CD14-positive monocyte (primary cell): ENCODE measurements at regions not wholly inside any gene's neighbourhood (a gene's known extent, or its start where the extent isn't known, plus 50 kb on each side); places are given as distances from the start of the nearest gene placed in this dataset.

ENCODE experiments used
- DNase-seq, 3 donors: peaks; one replicate each; pipeline ENCODE4 v3.0.0-alpha.2; 2011 to 2022
- H2AFZ ChIP-seq: 2 replicates; pipeline ENCODE4 v1.6.0; 2012; ENCODE audit warnings: mild to moderate bottlenecking, low read depth, low read length, inconsistent platforms; ENCODE audit not compliant: insufficient read depth, poor library complexity, severe bottlenecking
- H3K27ac ChIP-seq, 2 donors: 1 replicate in 1 of 2; 2 replicates in 1 of 2; pipeline ENCODE4 v1.5.1; 2012 to 2013; ENCODE audit warnings: low read length in 2 of 2, control low read depth in 1 of 2, inconsistent platforms in 1 of 2, low read depth in 1 of 2, mild to moderate bottlenecking in 1 of 2
- H3K27me3 ChIP-seq, 2 donors: one replicate each; pipeline versions ENCODE4 v1.6.0 to v1.6.1; 2011 to 2013; ENCODE audit warnings: low read length in 2 of 2; ENCODE audit not compliant: control insufficient read depth in 2 of 2, insufficient read depth in 2 of 2
- H3K36me3 ChIP-seq, 2 donors: replicated peaks in 1 of 2; 1 replicate in 1 of 2; 2 replicates in 1 of 2; pipeline versions ENCODE4 v1.5.1 to v1.6.1; 2012 to 2013; ENCODE audit warnings: low read length in 2 of 2, control low read depth in 1 of 2, inconsistent platforms in 1 of 2, mild to moderate bottlenecking in 1 of 2; ENCODE audit not compliant: insufficient read depth in 2 of 2, control insufficient read depth in 1 of 2
- H3K4me1 ChIP-seq, 2 donors: 1 replicate in 1 of 2; 2 replicates in 1 of 2; pipeline versions ENCODE4 v1.5.1 to v1.6.1; 2012 to 2013; ENCODE audit warnings: low read length in 2 of 2, control low read depth in 1 of 2, inconsistent platforms in 1 of 2, mild to moderate bottlenecking in 1 of 2, moderate library complexity in 1 of 2; ENCODE audit not compliant: insufficient read depth in 2 of 2, control insufficient read depth in 1 of 2
- H3K4me2 ChIP-seq: replicated peaks from 2 replicates; pipeline ENCODE3; 2012; ENCODE audit warnings: low read length, moderate library complexity, mild to moderate bottlenecking; ENCODE audit not compliant: poor library complexity, severe bottlenecking; ENCODE audit errors: extremely low read depth
- H3K4me3 ChIP-seq, 3 experiments: fragments of 200-600 bp in 1 of 3; sonication (generic) in 1 of 3; replicated peaks in 1 of 3; 1 replicate in 2 of 3; 2 replicates in 1 of 3; pipeline ENCODE4 v1.5.1; 2011 to 2013; ENCODE audit warnings: low read length in 3 of 3, mild to moderate bottlenecking in 3 of 3, control low read depth in 2 of 3, low read depth in 2 of 3, inconsistent platforms in 1 of 3, moderate library complexity in 1 of 3
- H3K79me2 ChIP-seq: 2 replicates; pipeline ENCODE4 v1.6.0; 2012; ENCODE audit warnings: mild to moderate bottlenecking, control low read depth, inconsistent platforms, low read length, moderate library complexity; ENCODE audit not compliant: insufficient read depth
- H3K9ac ChIP-seq: 2 replicates; pipeline ENCODE4 v1.6.0; 2017; ENCODE audit warnings: low read length, mild to moderate bottlenecking; ENCODE audit not compliant: insufficient read depth, poor library complexity, severe bottlenecking
- H3K9me3 ChIP-seq, 2 donors: replicated peaks in 1 of 2; 1 replicate in 1 of 2; 2 replicates in 1 of 2; pipeline versions ENCODE4 v1.5.1 to v1.6.1; 2012 to 2013; ENCODE audit warnings: low read length in 2 of 2, control low read depth in 1 of 2; ENCODE audit not compliant: control insufficient read depth in 1 of 2, insufficient read depth in 1 of 2
- H4K20me1 ChIP-seq: 2 replicates; pipeline ENCODE4 v1.6.0; 2012; ENCODE audit warnings: mild to moderate bottlenecking, low read length, control low read depth, moderate library complexity; ENCODE audit not compliant: insufficient read depth
- H3K27ac Mint-ChIP-seq, 7 donors: one replicate each; pipeline ENCODE4 v1.8.0; 2020; ENCODE audit warnings: mild to moderate bottlenecking in 7 of 7, mixed read lengths in 7 of 7, moderate library complexity in 6 of 7, inconsistent platforms in 2 of 7
- H3K27me3 Mint-ChIP-seq, 3 donors: one replicate each; pipeline ENCODE4 v1.8.0; 2021 to 2022; ENCODE audit warnings: low read depth in 3 of 3, mild to moderate bottlenecking in 3 of 3, mixed read lengths in 3 of 3, moderate library complexity in 3 of 3, inconsistent platforms in 1 of 3
- H3K36me3 Mint-ChIP-seq, 2 donors: one replicate each; pipeline ENCODE4 v1.8.0; 2020; ENCODE audit warnings: mixed read lengths in 2 of 2, inconsistent platforms in 1 of 2, mild to moderate bottlenecking in 1 of 2
- H3K4me1 Mint-ChIP-seq: one replicate; pipeline ENCODE4 v1.8.0; 2020; ENCODE audit warnings: mild to moderate bottlenecking, mixed read lengths
- H3K4me3 Mint-ChIP-seq, 2 donors: one replicate each; pipeline ENCODE4 v1.8.0; 2020; ENCODE audit warnings: mild to moderate bottlenecking in 2 of 2, mixed read lengths in 2 of 2, moderate library complexity in 1 of 2
- H3K9me3 Mint-ChIP-seq, 7 donors: one replicate each; pipeline ENCODE4 v1.8.0; 2020 to 2022; ENCODE audit warnings: mixed read lengths in 7 of 7, mild to moderate bottlenecking in 6 of 7, moderate library complexity in 6 of 7, inconsistent platforms in 2 of 7
- CTCF ChIP-seq: fragments of 200-600 bp; IDR thresholded peaks from one replicate; pipeline ENCODE4 v1.8.0; 2022; ENCODE audit warnings: antibody characterized with exemption, mild to moderate bottlenecking
- WGBS: methylation state at CpG from one replicate; pipeline ENCODE4 v1.1.5; 2013; ENCODE audit warnings: missing lambda C conversion rate; ENCODE audit not compliant: insufficient coverage; 5-methylcytosine and 5-hydroxymethylcytosine counted together
- intact Hi-C, 2 donors: fragments of 100-400 bp; cut with micrococcal nuclease; formaldehyde crosslinking; loops; one replicate each; pipeline versions ENCODE4 v1.15.0 to v1.15.1; 2023

GRCh38 chr5:44641820-44642219 lies 166.9 kb upstream of the MRPS30 start:
- Histone ChIP-seq H3K27me3 (no peaks in the 10 kb centered on the region), H3K9me3 (peaks cover 10 to 19% of the 10 kb centered on the region in 2 donors), H3K27ac (no peak overlapping the region), H3K36me3 (no peaks in the 10 kb centered on the region), H3K4me1 (no peaks in the 10 kb centered on the region), H4K20me1 (no peaks in the 10 kb centered on the region), H3K4me3 (no peak overlapping the region), H3K79me2 (no peaks in the 10 kb centered on the region), H3K9ac (no peak overlapping the region), H2AFZ (no peak overlapping the region), H3K4me2 (no peak overlapping the region)
- no peak overlapping the region for H3K4me3 Mint-ChIP-seq
- intact Hi-C loops = no loop called here
- WGBS = 89% methylated on average over 2 of the region's 2 CpGs
- H3K36me3 Mint-ChIP-seq = no peaks in the 10 kb centered on the region
- H3K9me3 Mint-ChIP-seq = peaks cover 0 to 12% (median 2%) of the 10 kb centered on the region in 7 donors
- H3K27ac Mint-ChIP-seq = no peak overlapping the region
- no peak for TF ChIP-seq CTCF
- no peaks in the 10 kb centered on the region for H3K4me1 Mint-ChIP-seq
- no peaks in the 10 kb centered on the region for H3K27me3 Mint-ChIP-seq
- DNase-seq = no peak

- no peaks in the 10 kb centered on the region for H3K4me1 Mint-ChIP-seq
- no peak for DNase-seq
- peak overlapping the region in 1 of 7 donors; percentile 45 for H3K27ac Mint-ChIP-seq
Measured at GRCh38 chr5:44640945-44641456, 167.7 kb upstream of the MRPS30 start.

More at GRCh38 chr5:44640945-44641456, 167.7 kb upstream of the MRPS30 start:
- Mint-ChIP-seq H3K36me3 (no peaks in the 10 kb centered on the region), H3K9me3 (peaks cover 0 to 14% (median 2%) of the 10 kb centered on the region in 7 donors), H3K27me3 (no peaks in the 10 kb centered on the region), H3K4me3 (no peak overlapping the region)
- H3K36me3 ChIP-seq = no peaks in the 10 kb centered on the region
- no peak for TF ChIP-seq CTCF
- intact Hi-C loops = no loop called here
- H3K9me3 ChIP-seq = peaks cover 10 to 25% of the 10 kb centered on the region in 2 donors
- H3K4me3 ChIP-seq = no peak overlapping the region
- H3K27me3 ChIP-seq = no peaks in the 10 kb centered on the region
- H3K27ac ChIP-seq = no peak overlapping the region
- WGBS = 79% methylated on average over 2 of the region's 5 CpGs
- H3K4me1 ChIP-seq = no peaks in the 10 kb centered on the region
- H4K20me1 ChIP-seq = no peaks in the 10 kb centered on the region
- H2AFZ ChIP-seq = no peak overlapping the region
- no peak overlapping the region for H3K4me2 ChIP-seq
- H3K9ac ChIP-seq = no peak overlapping the region
- H3K79me2 ChIP-seq = no peaks in the 10 kb centered on the region
